HEK293T (cell line): ENCODE measurements at regions not wholly inside any gene's neighbourhood (a gene's known extent, or its start where the extent isn't known, plus 50 kb on each side); places are given as distances from the start of the nearest gene placed in this dataset.

Experiments
- CTCF ChIA-PET: fragments of 350-600 bp; formaldehyde crosslinking; extraction: SDS; loops from one replicate; lab custom pipeline; 2021; ENCODE audit warnings: antibody characterized with exemption, inconsistent platforms; lab: Yijun Ruan, JAX
- POLR2A ChIA-PET: fragments of 350-600 bp; formaldehyde crosslinking; extraction: SDS; loops from one replicate; lab custom pipeline; 2020; ENCODE audit warnings: antibody characterized with exemption, inconsistent platforms; lab: Yijun Ruan, JAX
- DNase-seq: peaks from one replicate; pipeline ENCODE4 v3.0.0; 2012; ENCODE audit warnings: mixed read lengths; ENCODE audit errors: extremely low spot score
- ARNT ChIP-seq: fragments of 450-650 bp; IDR thresholded peaks from 2 replicates; pipeline ENCODE4 v1.6.1; 2017; ENCODE audit warnings: mild to moderate bottlenecking
- BHLHE40 ChIP-seq: fragments of 450-650 bp; IDR thresholded peaks from 2 replicates; pipeline ENCODE4 v1.6.1; 2016; ENCODE audit warnings: mild to moderate bottlenecking, moderate library complexity, borderline replicate concordance
- CTBP1 ChIP-seq: fragments of 450-650 bp; IDR thresholded peaks from 2 replicates; pipeline ENCODE4 v1.6.1; 2016; ENCODE audit warnings: borderline replicate concordance
- ELF4 ChIP-seq: fragments of 450-650 bp; IDR thresholded peaks from 2 replicates; pipeline ENCODE4 v1.6.1; 2017; ENCODE audit warnings: antibody characterized with exemption
- FOXA1 ChIP-seq: fragments of 450-650 bp; IDR thresholded peaks from 2 replicates; pipeline ENCODE4 v1.6.1; 2016; ENCODE audit warnings: mild to moderate bottlenecking
- FOXK2 ChIP-seq: fragments of 450-650 bp; IDR thresholded peaks from 2 replicates; pipeline ENCODE4 v1.6.1; 2016; ENCODE audit warnings: mild to moderate bottlenecking
- FOXM1 ChIP-seq: fragments of 450-650 bp; IDR thresholded peaks from 2 replicates; pipeline ENCODE4 v1.6.1; 2017; ENCODE audit warnings: mild to moderate bottlenecking, borderline replicate concordance
- HDGF ChIP-seq: fragments of 450-650 bp; IDR thresholded peaks from 2 replicates; pipeline ENCODE4 v1.6.1; 2017; ENCODE audit warnings: antibody characterized with exemption, borderline replicate concordance
- L3MBTL2 ChIP-seq: fragments of 450-650 bp; conservative IDR thresholded peaks from 2 replicates; pipeline ENCODE4 v1.6.1; 2016; ENCODE audit warnings: mild to moderate bottlenecking
- LEF1 ChIP-seq: fragments of 450-650 bp; IDR thresholded peaks from 2 replicates; pipeline ENCODE4 v1.6.1; 2017; ENCODE audit warnings: mild to moderate bottlenecking, borderline replicate concordance
- NFRKB ChIP-seq: fragments of 450-650 bp; IDR thresholded peaks from 2 replicates; pipeline ENCODE4 v1.6.1; 2016; ENCODE audit warnings: mild to moderate bottlenecking, moderate library complexity
- PKNOX1 ChIP-seq: fragments of 450-650 bp; IDR thresholded peaks from 2 replicates; pipeline ENCODE4 v1.6.1; 2016
- SP1 ChIP-seq: fragments of 450-650 bp; IDR thresholded peaks from 2 replicates; pipeline ENCODE4 v1.6.1; 2017
- SUZ12 ChIP-seq: fragments of 450-650 bp; IDR thresholded peaks from 2 replicates; pipeline ENCODE4 v1.6.1; 2016; ENCODE audit warnings: mild to moderate bottlenecking
- TARDBP ChIP-seq: fragments of 450-650 bp; IDR thresholded peaks from 2 replicates; pipeline ENCODE4 v1.6.1; 2016
- ZNF384 ChIP-seq: fragments of 450-650 bp; IDR thresholded peaks from 2 replicates; pipeline ENCODE4 v1.6.1; 2016

GRCh38 chr2:228673876-228674554, 492.5 kb upstream of the SPHKAP start:
- TF ChIP-seq SP1 (no peak), FOXM1 (no peak), ZNF384 (no peak), HDGF (no peak), PKNOX1 (no peak), BHLHE40 (no peak), ELF4 (no peak), CTBP1 (no peak), L3MBTL2 (no peak), FOXK2 (no peak), FOXA1 (no peak), NFRKB (no peak)
- POLR2A ChIA-PET, result no interaction called here
- CTCF ChIA-PET, result no interaction called here
- DNase-seq, result no peak

- no peak for TF ChIP-seq BHLHE40
- no peak for TF ChIP-seq NFRKB
- TF ChIP-seq FOXK2, result no peak
- no peak for TF ChIP-seq FOXM1
- no peak for TF ChIP-seq L3MBTL2
- no peak for TF ChIP-seq TARDBP
- TF ChIP-seq SUZ12, result no peak
- no peak for TF ChIP-seq ARNT
- TF ChIP-seq LEF1, result no peak
- TF ChIP-seq FOXA1, result no peak
- TF ChIP-seq SP1, result no peak
- TF ChIP-seq ELF4, result no peak
- no peak for TF ChIP-seq HDGF
- no peak for TF ChIP-seq ZNF384
- TF ChIP-seq CTBP1, result no peak
- TF ChIP-seq PKNOX1, result no peak
- no peak for DNase-seq
- ChIA-PET POLR2A (no interaction called here), CTCF (no interaction called here)
Observed at GRCh38 chr2:228669690-228670089, 488.2 kb upstream of the SPHKAP start.

DNA sequence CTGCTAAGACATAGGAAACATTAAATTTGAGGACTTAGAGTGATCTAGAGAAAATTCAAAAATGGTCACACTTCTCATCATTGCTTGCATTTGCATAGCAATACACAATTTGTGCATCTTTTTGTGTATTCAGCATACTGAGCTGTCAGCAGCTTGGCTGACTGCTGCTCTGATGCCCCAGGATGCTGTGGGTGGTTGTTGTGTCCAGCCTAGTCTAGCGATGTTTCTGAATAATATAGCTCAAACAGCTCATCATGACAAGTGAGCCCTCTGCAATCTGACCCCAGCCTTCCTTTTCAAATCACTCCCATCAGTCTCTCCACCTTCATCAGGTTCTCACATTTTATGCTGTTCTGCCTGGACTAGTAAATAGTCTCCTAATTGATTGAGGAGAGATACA, 483.7 kb upstream of the SPHKAP start:
- ChIA-PET CTCF (no interaction called here), POLR2A (no interaction called here)
- DNase-seq, result no peak
- TF ChIP-seq FOXA1, result no peak
- TF ChIP-seq SP1, result no peak
- no peak for TF ChIP-seq FOXK2
- TF ChIP-seq PKNOX1, result no peak
- TF ChIP-seq LEF1, result no peak
- TF ChIP-seq ZNF384, result no peak
- TF ChIP-seq L3MBTL2, result no peak
- no peak for TF ChIP-seq BHLHE40
- no peak for TF ChIP-seq CTBP1
- no peak for TF ChIP-seq ELF4
- no peak for TF ChIP-seq TARDBP
- no peak for TF ChIP-seq SUZ12
- no peak for TF ChIP-seq NFRKB
- no peak for TF ChIP-seq FOXM1
- no peak for TF ChIP-seq HDGF
- TF ChIP-seq ARNT, result no peak

DNA sequence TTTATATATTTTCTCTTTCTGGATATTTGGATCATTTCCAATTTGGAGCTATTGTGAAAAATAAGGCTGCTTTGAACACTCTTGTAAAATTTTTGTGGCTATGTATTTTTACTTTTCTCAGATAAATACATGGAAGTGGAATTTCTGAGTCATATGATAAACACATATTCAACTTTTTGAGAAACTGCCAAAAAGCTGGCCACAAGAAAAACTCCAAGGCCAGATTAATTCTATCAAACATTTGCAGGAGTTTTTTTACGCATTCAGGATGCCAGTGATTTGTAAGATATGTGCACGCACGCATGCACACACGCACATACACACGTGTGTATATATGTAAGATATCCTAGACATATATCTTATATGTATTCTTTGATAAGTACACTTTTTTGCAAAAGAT, 477.5 kb upstream of the SPHKAP start:
- CTCF ChIA-PET, result no interaction called here
- POLR2A ChIA-PET, result no interaction called here
- no peak for TF ChIP-seq FOXA1
- DNase-seq, result no peak

GRCh38 chr2:228657807-228658402, 476.4 kb upstream of the SPHKAP start:
- no peak for DNase-seq
- ChIA-PET CTCF (no interaction called here), POLR2A (no interaction called here)
- no peak for TF ChIP-seq LEF1
- no peak for TF ChIP-seq FOXM1
- no peak for TF ChIP-seq HDGF
- no peak for TF ChIP-seq BHLHE40
- no peak for TF ChIP-seq TARDBP
- TF ChIP-seq L3MBTL2, result no peak
- TF ChIP-seq SUZ12, result no peak

GRCh38 chr2:228655331-228655730, 473.8 kb upstream of the SPHKAP start:
- ChIA-PET POLR2A (no interaction called here), CTCF (no interaction called here)
- TF ChIP-seq NFRKB, result no peak
- TF ChIP-seq HDGF, result no peak
- no peak for TF ChIP-seq ARNT
- TF ChIP-seq FOXA1, result no peak
- no peak for TF ChIP-seq ELF4
- no peak for TF ChIP-seq SUZ12
- no peak for TF ChIP-seq SP1
- TF ChIP-seq L3MBTL2, result no peak
- no peak for TF ChIP-seq PKNOX1
- TF ChIP-seq TARDBP, result no peak
- TF ChIP-seq FOXM1, result no peak
- no peak for TF ChIP-seq FOXK2
- TF ChIP-seq CTBP1, result no peak
- no peak for TF ChIP-seq LEF1
- no peak for TF ChIP-seq ZNF384
- TF ChIP-seq BHLHE40, result no peak
- DNase-seq, result no peak
